ENCODE measurements at regions not wholly inside any gene's neighbourhood (a gene's known extent, or its start where the extent isn't known, plus 50 kb on each side); places are given as distances from the start of the nearest gene placed in this dataset.

DNA sequence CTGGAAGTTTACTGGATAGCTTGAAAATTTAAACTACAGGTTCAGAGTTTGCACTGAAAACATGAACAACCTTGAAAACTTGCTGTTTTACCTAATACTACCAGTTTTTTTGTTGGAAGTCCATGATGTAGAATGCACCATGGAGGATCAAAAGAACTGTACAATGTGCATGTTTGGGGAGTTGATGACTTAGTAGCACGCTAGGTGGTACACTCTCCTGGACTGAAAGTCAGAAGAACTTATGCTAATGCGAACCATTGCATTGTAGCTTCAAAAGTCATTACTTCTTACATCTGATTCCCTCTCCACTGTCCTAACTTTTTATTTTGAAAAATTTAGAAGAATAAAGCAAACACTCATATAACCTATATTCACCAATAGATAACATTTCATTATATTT, 211.0 kb downstream of the OSTF1 start:
- no peaks in the 10 kb centered on the region for H3K9me3 ChIP-seq (ENCODE audit: control insufficient read depth, insufficient read depth, low read depth, low read length)
- TF ChIP-seq, protein P1, sequence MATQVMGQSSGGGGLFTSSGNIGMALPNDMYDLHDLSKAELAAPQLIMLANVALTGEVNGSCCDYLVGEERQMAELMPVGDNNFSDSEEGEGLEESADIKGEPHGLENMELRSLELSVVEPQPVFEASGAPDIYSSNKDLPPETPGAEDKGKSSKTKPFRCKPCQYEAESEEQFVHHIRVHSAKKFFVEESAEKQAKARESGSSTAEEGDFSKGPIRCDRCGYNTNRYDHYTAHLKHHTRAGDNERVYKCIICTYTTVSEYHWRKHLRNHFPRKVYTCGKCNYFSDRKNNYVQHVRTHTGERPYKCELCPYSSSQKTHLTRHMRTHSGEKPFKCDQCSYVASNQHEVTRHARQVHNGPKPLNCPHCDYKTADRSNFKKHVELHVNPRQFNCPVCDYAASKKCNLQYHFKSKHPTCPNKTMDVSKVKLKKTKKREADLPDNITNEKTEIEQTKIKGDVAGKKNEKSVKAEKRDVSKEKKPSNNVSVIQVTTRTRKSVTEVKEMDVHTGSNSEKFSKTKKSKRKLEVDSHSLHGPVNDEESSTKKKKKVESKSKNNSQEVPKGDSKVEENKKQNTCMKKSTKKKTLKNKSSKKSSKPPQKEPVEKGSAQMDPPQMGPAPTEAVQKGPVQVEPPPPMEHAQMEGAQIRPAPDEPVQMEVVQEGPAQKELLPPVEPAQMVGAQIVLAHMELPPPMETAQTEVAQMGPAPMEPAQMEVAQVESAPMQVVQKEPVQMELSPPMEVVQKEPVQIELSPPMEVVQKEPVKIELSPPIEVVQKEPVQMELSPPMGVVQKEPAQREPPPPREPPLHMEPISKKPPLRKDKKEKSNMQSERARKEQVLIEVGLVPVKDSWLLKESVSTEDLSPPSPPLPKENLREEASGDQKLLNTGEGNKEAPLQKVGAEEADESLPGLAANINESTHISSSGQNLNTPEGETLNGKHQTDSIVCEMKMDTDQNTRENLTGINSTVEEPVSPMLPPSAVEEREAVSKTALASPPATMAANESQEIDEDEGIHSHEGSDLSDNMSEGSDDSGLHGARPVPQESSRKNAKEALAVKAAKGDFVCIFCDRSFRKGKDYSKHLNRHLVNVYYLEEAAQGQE (IDR thresholded peaks at IDR 0.05; ENCODE audit: insufficient read depth in 1 of 2, low read depth in 2 of 2, low read length in 1 of 2), result no peak
- no peak for TF ChIP-seq POLR2AphosphoS5 (IDR thresholded peaks at IDR 0.05; ENCODE audit: low read depth, low read length)
- TF ChIP-seq TCF7L2 (IDR thresholded peaks at IDR 0.05; ENCODE audit: low read depth, low read length), result no peak
- TF ChIP-seq SIN3A (IDR thresholded peaks at IDR 0.05; ENCODE audit: borderline replicate concordance, insufficient read depth, low read depth, low read length), result no peak
- TF ChIP-seq, protein P2, sequence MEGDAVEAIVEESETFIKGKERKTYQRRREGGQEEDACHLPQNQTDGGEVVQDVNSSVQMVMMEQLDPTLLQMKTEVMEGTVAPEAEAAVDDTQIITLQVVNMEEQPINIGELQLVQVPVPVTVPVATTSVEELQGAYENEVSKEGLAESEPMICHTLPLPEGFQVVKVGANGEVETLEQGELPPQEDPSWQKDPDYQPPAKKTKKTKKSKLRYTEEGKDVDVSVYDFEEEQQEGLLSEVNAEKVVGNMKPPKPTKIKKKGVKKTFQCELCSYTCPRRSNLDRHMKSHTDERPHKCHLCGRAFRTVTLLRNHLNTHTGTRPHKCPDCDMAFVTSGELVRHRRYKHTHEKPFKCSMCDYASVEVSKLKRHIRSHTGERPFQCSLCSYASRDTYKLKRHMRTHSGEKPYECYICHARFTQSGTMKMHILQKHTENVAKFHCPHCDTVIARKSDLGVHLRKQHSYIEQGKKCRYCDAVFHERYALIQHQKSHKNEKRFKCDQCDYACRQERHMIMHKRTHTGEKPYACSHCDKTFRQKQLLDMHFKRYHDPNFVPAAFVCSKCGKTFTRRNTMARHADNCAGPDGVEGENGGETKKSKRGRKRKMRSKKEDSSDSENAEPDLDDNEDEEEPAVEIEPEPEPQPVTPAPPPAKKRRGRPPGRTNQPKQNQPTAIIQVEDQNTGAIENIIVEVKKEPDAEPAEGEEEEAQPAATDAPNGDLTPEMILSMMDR (IDR thresholded peaks at IDR 0.05), result no peak; the same call in 1 of the 2 replicates
- ATAC-seq, result no peak
- no peak overlapping the region for H3K27ac ChIP-seq (ENCODE audit: low read length)
- no peak for DNase-seq (ENCODE audit: low read depth, low spot score)
- in situ Hi-C loops (cut with HindIII; ENCODE audit: low pct_unique_long_range_greater_than_20kb, low sequenced_read_pairs), result no loop called here
- no peaks in the 10 kb centered on the region for H3K27me3 ChIP-seq (ENCODE audit: control insufficient read depth, insufficient read depth, low read length)
- no peak overlapping the region for H3K4me3 ChIP-seq (ENCODE audit: low read depth in 2 of 2, low read length in 2 of 2)
- H3K36me3 ChIP-seq (ENCODE audit: control insufficient read depth, insufficient read depth, low read length), result no peaks in the 10 kb centered on the region
- intact Hi-C loops (cut with micrococcal nuclease; ENCODE audit: unreplicated experiment), result no loop called here
- H3K4me1 ChIP-seq (ENCODE audit: control insufficient read depth, insufficient read depth, low read length), result no peaks in the 10 kb centered on the region
- POLR2A ChIA-PET, result no interaction called here
- BruUV-seq (replicated peaks), result no TSS peak
- CTCF ChIA-PET, result no interaction called here

GRCh38 chr9:75333624-75334023, 245.3 kb downstream of the OSTF1 start:
- H3K36me3 ChIP-seq (ENCODE audit: control insufficient read depth, insufficient read depth, low read length), result no peaks in the 10 kb centered on the region
- BruUV-seq (replicated peaks), result no TSS peak
- intact Hi-C loops (cut with micrococcal nuclease; ENCODE audit: unreplicated experiment) (no loop called here), in situ Hi-C loops (cut with HindIII; ENCODE audit: low pct_unique_long_range_greater_than_20kb, low sequenced_read_pairs) (no loop called here)
- DNase-seq (ENCODE audit: low read depth, low spot score) (no peak), ATAC-seq (no peak)
- TF ChIP-seq, protein P1 (IDR thresholded peaks at IDR 0.05; ENCODE audit: insufficient read depth in 1 of 2, low read depth in 2 of 2, low read length in 1 of 2), result no peak
- TF ChIP-seq TCF7L2 (IDR thresholded peaks at IDR 0.05; ENCODE audit: low read depth, low read length) (no peak), POLR2AphosphoS5 (IDR thresholded peaks at IDR 0.05; ENCODE audit: low read depth, low read length) (no peak), SIN3A (IDR thresholded peaks at IDR 0.05; ENCODE audit: borderline replicate concordance, insufficient read depth, low read depth, low read length) (no peak)
- TF ChIP-seq, protein P2 (IDR thresholded peaks at IDR 0.05), result no peak
- H3K4me1 ChIP-seq (ENCODE audit: control insufficient read depth, insufficient read depth, low read length), result no peaks in the 10 kb centered on the region
- H3K27ac ChIP-seq (ENCODE audit: low read length), result no peak overlapping the region
- no peak overlapping the region for H3K4me3 ChIP-seq (ENCODE audit: low read depth in 2 of 2, low read length in 2 of 2)
- H3K27me3 ChIP-seq (ENCODE audit: control insufficient read depth, insufficient read depth, low read length), result no peaks in the 10 kb centered on the region
- no peaks in the 10 kb centered on the region for H3K9me3 ChIP-seq (ENCODE audit: control insufficient read depth, insufficient read depth, low read depth, low read length)
- POLR2A ChIA-PET, result no interaction called here
- CTCF ChIA-PET, result no interaction called here
